Kasumi-1 (cell line): ENCODE measurements at regions not wholly inside any gene's neighbourhood (a gene's known extent, or its start where the extent isn't known, plus 50 kb on each side); places are given as distances from the start of the nearest gene placed in this dataset.

ENCODE experiments used
- DNase-seq, 2 experiments: peaks; one replicate each; lab custom pipeline; 2025; lab: John Stamatoyannopoulos, UW

DNA sequence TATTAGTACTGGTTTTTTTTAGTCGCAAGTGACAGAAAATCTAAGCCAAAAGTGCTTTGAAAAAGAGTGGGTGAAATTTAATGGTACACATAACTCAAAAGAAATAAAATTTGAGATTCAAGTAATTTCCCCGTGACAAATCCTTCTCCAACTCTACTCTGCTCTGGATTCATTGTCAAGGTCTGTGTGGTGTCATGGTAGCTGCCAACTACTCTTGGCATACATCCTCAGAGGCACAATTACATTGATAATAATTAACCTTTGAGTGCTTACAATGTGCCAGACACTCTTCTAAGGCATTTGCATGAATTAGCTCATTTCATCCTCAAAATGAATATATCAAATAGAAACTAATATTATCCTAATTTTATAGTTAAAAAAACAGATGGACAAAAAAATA is 1153.9 kb upstream of the NCAM2 start:
- DNase-seq, result no peak

DNA sequence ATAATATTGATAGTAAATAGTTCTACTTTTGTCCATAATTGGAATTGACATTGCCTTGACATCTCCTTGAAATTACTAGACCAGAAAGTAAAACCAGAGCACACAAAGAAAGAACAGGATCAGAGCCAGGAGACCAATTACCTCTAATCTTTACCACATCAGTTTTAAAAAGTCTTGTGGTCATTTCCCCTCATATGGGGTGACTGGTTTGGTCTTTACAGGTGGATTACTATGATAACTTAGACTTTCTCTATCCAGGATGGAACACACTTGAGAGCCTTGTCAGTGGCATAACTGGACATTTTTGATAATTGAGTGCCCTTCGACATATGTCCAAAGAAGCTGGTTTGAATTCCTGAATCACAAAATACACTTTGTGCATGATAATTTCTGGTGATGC is 1148.1 kb upstream of the NCAM2 start:
- DNase-seq, result no peak

DNA sequence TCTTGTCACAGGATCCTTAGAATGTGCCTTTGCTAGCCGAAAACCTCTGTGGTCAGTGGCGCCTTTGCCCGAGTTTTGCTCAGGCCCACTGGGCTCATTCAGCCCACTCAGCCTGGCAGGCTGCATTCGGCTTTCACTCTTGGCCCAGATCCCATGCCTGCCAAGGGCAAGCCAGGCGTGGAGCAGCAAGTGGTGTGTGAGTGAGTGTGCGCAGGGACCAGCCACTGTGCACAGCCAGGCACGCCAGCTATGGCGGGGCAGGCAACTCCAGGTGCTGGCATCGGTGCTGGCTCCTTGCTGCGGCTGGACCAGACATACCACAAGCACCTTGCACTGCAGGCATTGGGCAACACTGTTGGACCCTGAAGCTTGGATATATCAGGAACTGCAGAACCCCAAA is 1145.1 kb upstream of the NCAM2 start:
- no peak for DNase-seq

DNA sequence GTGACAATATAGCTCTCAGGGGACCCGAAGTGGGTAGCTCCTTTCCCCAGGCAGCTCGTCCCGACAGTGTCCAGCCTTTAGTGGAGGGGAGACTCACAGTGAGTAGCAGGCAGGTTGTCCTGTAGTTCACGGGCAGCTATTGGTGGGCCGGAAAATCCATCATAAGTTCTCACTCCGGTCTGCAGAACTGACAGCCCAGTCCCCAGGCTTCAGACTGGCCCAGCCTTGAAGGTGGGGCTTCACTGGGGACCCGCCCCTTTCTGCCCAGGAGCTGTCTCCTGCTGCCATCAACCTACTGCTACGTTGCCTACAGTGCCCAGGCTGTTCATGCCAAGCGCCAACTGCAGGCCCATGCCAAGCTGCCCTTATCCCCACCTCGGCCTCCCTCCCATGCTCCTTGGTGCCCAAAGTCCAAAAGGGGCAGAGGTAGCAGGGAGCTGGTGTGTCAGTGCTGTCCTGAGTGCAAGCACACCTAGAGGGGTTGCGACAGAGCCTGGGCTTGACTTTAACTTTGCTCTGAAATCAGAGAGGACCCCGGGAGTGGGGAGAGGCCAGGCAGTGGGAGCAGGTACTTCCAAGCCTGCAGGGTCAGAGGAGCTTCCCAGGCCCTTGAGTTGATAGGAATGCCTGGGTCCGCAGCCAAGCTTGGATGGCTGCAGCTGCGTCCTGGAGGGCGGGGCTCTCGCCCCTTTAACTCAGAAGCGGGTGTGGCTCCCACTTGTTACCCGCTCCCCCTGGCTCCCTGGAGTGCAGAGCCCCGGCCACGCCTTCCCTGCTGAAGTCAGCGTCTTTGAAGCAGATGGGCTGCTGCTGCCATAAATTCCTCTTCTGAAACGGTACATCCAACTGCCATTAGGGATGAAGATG is 1144.3 kb upstream of the NCAM2 start:
- no peak for DNase-seq

DNA sequence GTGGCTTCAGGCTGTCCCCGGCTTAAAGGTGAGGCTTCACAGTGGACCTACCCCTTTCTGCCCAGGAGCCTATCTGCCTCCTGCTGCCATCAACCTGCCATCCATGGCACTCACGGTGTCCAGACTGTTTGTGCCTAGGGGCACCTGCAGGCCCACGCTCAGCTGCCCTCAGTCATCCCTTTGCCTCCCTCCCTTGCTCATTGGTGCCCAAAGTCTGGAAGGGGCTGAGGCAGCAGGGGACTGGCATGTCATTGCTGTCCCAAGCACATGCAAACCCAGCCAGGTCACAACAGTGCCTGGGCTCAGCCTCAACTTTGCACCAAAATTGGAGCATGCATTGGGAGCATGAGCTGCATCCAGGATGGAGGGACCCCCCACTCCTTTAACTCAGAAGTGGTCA is 1142.7 kb upstream of the NCAM2 start:
- DNase-seq, result no peak

DNA sequence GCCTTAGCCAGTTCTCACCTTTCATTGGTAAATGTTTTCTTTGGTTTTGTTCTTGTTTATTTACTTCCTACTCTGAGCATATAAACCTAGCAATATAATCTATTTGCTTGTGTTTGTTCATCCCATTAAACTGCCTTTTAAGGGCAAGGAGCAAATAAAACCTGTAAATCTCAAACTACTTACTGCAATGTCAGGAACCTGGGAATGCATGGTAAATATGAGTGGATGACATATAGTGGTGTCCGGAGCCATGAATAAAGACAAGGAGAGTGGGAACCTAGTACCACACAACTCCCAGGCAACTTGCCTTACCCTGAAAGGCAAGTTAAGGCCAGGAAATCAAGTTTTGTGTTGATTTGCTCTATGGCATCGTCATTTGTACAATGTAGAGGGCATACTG is 1133.7 kb upstream of the NCAM2 start:
- DNase-seq, result no peak

DNA sequence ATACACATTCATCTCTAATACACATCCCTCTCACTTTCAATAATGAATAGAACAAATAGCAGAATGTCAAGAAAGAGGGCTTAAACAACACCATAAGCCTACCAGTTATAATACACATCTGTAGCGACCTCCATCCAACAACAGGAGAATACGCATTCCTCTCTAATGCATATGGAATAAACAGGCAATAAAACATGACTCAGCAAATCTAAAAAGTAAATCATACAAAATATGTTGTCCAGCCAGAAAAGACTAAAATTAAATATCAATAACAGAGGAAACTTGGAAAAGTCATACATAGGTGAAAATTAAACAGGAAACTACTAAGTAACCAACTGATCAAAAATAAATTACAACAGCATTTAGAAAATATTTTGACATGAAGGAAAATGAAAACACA is 1127.5 kb upstream of the NCAM2 start:
- DNase-seq, result no peak

DNA sequence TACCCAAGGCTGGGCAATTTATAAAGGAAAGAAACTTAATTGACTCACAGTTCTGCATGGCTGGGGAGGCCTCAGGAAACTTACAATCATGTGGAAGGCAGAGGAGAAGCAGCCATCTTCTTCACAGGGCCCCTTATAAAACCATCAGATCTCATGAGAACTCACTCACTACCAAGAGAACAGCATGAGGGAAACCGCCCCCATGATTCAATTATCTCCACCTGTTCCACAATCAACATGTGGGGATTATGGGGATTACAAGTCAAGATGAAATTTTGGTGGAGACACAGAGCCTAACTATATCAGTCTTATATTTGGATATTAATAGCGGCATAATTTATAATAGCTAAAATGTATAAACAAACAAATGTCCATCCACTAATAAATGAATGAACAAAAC is 1123.7 kb upstream of the NCAM2 start:
- no peak for DNase-seq

DNA sequence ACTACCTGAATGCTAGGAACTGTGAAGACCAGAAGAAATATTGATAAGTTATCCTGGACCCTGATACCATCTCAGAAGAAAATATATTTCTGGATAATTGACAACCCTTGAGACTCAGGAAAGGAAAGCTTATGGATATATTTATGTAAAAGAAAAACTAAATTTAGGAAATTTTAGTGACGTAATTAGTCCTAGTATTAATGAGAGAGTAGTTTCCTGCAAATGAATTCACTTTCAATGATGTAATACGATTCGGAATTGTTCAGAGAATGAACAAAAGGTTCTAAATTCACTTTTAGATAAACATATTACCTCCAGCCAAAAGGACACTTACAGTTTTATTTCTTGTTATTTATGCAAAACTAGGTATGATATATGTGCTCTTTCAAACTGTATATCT is 1120.1 kb upstream of the NCAM2 start:
- no peak for DNase-seq

DNA sequence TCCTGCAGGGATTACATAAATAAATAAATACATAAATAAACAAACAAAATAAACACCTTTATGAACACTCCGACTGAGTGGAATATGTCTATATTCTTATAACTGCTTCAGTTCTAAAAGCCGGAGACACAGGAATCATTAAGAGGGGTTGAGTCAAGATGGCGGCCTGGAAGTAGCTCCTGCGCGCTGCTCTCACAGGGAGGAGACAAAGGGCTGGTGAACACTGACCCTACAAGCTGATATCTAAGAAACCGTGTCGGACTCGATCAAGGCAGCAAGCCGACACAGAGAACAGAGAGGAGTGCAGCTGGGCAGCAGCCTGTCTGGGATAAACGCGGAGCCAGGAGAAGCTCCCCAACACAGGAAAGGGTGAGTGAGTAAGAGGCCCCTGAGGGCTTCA is 1098.6 kb upstream of the NCAM2 start:
- no peak for DNase-seq

DNA sequence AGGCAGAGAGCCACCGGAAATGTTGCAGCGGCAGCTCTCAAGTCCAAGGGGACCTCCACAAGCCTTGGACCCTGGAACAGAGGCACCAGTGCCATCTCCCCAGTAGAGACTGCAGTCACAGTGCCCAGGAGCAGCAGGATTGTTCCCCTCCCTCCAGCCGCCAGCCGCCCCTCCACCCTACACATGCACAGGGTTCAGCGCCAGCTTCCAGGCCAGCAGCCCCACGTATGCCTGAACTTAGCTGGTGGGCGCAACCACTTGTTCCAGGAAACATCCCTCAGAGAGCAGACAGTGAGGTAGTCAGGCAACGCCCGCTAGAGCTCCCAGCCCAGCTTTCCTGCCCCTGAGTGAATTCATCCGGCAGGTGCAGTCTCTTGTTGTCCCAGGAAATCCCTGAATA is 1098.1 kb upstream of the NCAM2 start:
- no peak for DNase-seq

DNA sequence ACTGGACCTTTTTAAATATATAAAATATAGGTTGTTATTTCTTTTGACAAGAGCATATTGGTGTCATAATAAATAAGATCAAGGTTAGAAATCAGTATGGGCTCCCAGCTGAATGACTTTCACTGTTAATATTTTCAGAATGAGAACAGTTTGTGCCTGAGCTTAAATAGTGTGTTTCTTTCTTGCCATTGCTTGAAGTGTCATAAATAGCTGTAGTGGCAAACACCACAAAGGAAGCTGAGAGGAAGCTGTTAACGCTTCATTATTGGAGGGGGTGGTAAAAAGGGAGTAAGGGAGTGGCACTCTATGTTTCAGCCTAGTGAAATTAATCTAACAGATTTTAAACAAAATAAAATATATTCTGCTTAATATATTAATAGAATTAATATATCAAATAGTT is 1089.8 kb upstream of the NCAM2 start:
- DNase-seq, result peak; percentile 66 to 71

DNA sequence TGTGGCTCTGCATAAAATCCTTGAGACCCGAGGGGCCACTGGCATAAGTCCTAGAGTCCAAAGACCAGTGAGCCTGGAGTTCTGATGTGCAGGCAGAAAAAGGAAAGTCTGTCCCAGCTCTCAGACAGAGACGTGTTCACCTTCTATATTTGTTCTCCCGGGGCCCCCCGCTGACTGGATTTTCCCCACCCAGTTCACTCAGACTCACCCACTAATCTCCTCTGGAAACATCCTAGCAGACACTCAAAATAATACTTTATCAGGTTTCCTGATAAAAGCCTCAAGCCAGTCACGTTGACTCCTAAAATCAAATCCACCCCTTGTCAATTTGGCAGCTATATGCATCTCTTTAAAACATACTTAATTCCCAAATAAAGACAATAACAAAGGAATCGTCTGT is 1084.2 kb upstream of the NCAM2 start:
- DNase-seq, result no peak

DNA sequence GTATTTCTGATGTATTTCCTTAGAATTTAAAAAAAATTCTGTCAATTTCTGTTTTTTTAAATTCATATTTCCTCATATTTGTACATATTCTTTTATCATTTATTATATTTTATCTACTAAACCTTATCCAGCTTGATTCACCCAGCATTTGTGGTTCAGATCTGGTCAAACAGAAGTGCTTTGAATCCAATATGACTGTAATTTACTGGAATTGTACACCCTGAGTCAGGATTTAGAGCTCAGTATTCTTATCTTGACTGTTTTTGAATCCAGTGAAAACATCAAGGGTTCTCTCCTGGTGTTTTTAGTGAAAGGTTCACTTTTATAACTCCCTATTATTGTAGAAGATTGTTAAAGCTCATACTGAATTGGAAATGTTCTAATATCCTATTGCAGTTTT is 1077.0 kb upstream of the NCAM2 start:
- no peak for DNase-seq

DNA sequence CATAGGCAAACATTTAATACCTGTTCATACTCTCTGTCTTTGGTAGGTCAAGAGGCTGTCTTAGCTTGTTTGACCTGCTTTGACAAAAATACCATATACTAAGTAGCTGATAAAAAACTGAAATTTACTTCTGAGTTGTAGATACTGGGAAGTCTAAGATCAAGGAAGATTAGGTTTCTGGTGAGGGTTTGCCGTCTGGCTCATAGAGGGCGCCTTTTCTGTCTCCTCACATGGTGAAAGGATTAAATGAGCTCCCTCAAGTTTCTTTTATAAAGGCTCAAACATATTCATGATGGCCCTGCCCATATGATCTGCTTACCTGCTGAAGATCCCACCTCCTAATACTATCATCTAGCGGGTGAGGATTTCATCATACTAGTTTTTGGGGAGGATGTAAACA is 1076.1 kb upstream of the NCAM2 start:
- DNase-seq, result no peak

DNA sequence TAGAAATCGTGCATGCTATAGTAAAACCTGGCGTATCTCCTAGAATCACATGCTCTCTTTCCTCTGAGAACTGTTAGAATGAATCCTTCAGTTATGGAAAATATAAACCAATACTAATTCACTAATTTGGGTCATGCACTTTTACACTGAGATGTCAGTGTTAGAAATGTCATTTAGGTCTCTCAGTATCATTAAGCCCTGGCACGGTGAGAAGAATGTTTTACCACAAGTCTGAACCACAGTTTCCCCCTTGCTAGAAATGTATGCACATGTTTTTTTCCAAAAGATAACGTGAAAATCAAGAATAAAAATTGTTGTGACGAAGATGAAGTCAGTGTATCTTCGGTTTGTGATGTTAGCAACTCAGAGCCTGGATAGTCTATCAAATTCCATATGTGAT is 1062.7 kb upstream of the NCAM2 start:
- no peak for DNase-seq

DNA sequence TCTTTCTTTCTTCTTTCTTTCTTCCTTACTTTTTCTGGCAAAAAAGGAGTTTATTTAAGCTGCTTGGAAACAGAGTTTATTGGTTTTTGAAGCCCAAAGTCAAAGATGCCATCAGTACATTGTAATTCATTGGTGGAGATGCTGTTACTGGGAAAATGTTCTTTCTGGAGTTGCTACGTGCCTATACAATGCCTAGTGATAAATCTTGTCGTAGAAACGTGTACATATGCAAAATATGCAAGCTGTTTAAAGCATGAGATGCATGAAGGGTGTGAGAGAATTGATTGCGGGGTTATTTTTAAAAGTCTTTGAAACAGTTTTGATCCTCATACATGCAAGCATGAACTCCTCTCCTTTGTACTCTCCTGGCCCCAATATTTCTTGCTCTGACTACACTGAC is 1060.6 kb upstream of the NCAM2 start:
- DNase-seq, result no peak

DNA sequence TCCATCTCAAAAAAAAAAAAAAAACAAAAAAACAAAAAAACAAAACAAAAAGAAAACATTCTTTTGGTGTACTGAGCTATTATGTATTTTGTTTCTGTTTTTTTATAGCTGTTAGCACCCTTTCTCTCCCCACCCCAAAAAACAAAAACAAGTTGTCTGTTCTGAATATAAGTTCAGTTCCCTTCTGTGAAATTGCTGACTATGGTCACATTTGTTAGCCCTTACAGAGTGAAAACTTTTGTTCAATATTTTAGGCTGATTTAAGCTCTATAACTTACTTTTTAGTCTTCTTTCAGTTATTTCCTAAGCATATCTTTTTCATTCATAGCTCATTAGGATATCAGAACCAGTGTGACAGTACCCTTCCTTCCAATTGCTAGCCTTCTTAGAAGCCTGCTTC is 1056.6 kb upstream of the NCAM2 start:
- DNase-seq, result no peak

DNA sequence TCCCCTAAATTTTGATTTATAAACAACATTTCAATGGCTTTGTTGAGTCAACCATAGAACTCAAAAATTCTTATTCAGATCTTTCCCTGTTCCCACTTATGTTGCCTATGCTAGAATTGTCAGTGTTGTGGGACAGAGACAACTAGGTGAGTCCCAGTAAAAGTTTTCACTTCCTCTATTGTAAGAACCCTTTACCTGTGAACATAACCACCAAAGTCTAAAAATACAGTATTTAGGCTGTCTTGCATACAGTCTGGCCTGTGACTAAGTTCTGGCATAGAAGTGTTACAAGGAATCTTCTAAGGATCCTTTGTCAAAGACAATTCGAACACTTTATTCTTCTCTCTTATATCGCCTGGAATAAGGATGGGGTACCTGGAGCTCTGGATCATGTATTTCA is 1047.9 kb upstream of the NCAM2 start:
- DNase-seq, result no peak

DNA sequence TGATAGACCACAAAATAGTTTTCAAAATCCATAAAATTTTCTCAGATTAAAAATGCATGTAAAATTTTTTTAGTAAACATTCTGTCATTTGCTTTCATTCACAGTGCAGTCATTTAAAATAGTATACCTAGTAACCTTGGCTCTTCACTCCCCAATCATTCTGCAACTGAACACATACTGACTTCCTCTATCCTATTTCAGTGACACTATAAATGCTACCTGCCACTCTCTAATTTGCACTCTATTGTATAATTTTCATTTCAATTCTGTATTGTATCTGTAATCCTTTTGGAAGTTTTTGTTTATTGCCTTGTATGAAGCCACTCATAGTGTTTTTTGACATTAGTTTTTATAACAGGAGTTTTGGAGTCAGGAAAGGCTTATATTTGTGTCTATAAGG is 1029.1 kb upstream of the NCAM2 start:
- DNase-seq, result no peak

DNA sequence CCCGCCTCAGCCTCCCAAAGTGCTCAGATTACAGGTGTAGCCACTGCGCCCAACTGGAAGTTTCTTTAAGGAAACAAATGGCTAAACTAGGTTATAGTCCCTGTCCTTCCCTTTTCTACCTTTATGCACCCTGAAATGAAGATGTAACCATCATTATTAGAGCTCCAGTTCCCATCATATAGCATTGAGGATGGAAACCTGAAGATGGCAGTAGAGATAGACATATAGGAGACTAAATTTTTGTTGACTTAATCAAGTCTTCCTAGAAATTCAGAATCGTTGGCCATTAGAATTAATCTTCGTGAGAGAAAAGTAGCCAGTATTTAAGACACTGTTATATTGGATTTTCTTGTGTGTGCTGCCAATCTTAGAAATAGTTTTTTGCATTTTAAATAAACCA is 1016.3 kb upstream of the NCAM2 start:
- DNase-seq, result peak; percentile 37 to 60

DNA sequence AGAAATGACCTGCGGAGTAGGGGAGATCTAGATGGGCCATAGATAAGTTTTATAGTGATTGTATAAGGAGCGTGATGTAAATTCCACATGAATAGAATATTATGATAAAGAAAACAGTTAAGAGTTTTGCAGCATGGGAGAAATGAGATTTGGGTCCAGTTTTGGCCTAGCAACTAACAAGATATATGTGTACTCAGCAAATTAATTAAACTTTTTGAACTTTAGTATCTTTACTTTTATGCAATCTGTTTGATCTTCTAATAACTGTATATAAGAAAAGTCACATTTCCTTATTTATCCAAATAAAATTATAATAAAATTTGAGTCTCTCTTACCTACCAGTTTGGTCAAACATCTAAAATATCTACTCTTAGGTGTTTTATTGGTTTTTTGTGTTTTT is 1011.8 kb upstream of the NCAM2 start:
- DNase-seq, result no peak

DNA sequence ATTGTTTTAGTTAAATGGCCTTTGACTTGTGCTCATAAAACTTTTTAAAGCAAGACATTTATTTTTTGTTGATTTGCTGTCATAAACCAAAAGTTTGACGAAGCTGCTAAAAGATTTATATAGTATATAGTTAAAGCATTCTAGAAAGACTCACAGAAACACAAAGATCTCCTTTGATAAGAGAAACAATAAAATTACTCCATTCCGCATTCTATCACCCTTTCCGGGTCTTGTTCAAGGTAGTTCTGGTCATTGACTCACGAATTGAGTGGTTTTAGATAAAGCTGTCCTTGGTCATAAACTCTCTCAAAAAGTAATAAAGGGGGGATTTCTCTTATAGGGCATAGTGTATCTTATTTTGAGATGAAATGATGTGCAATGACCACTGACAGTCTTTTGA is 1010.5 kb upstream of the NCAM2 start:
- DNase-seq, result no peak

DNA sequence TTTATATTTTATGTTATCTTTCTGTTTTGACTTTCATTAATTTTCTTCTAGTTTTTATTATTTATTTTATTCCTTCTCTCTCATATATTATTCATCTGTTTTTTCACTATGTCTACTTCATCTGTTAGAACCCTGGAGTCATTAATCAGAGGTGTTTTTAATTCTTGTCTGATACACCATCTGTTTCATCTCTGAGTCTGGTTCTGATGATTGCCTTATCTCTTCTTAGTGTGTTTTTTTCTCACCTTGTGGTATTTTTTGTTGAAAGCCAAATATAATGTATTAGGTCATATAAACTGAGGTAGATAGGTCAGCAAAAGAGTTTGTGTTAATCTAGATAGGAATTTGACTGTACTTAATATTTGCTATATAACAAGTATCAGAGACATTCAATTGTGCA is 1005.7 kb upstream of the NCAM2 start:
- DNase-seq, result no peak
